Common myeloid progenitor, CD34-positive (primary cell): ENCODE measurements at regions not wholly inside any gene's neighbourhood (a gene's known extent, or its start where the extent isn't known, plus 50 kb on each side); places are given as distances from the start of the nearest gene placed in this dataset.
A peak's percentile ranks its signal among the peaks of the same experiment; 100 is the strongest.

Source experiments
- CTCF ChIA-PET: fragments of 350-600 bp; sonication (Branson Sonifier 250); formaldehyde crosslinking; loops from one replicate; lab custom pipeline; 2021; ENCODE audit warnings: antibody characterized with exemption; lab: Charles Lee
- POLR2A ChIA-PET: fragments of 350-600 bp; sonication (Branson Sonifier 250); formaldehyde crosslinking; loops from one replicate; lab custom pipeline; 2021; ENCODE audit warnings: antibody characterized with exemption; lab: Charles Lee
- DNase-seq, 3 donors: peaks; one replicate each; pipeline versions ENCODE4 v3.0.0 to v3.0.0-alpha.2; 2013
- H3K27ac ChIP-seq, 2 experiments: 1 replicate in 1 of 2; 2 replicates in 1 of 2; pipeline ENCODE4 v1.7.0; 2013; ENCODE audit warnings: inconsistent platforms in 2 of 2, low read length in 2 of 2, mild to moderate bottlenecking in 2 of 2, low read depth in 1 of 2, moderate library complexity in 1 of 2; ENCODE audit not compliant: severe bottlenecking in 2 of 2, insufficient read depth in 1 of 2, poor library complexity in 1 of 2
- H3K27me3 ChIP-seq, 5 experiments: replicated peaks in 2 of 5; 1 replicate in 3 of 5; 2 replicates in 2 of 5; pipeline versions ENCODE4 v1.6.1 to v1.7.0; 2013; ENCODE audit warnings: low read length in 4 of 5, mild to moderate bottlenecking in 2 of 5, moderate library complexity in 2 of 5, inconsistent platforms in 1 of 5; ENCODE audit not compliant: insufficient read depth in 5 of 5, control insufficient read depth in 4 of 5
- H3K36me3 ChIP-seq, 4 experiments: 1 replicate in 2 of 4; 2 replicates in 2 of 4; pipeline versions ENCODE4 v1.6.1 to v1.7.0; 2013; ENCODE audit warnings: low read length in 3 of 4, control low read depth in 1 of 4, mild to moderate bottlenecking in 1 of 4; ENCODE audit not compliant: control insufficient read depth in 4 of 4, insufficient read depth in 4 of 4
- H3K4me1 ChIP-seq, 4 experiments: 1 replicate in 3 of 4; 2 replicates in 1 of 4; pipeline versions ENCODE4 v1.6.1 to v1.7.1; 2013; ENCODE audit warnings: low read length in 3 of 4, mild to moderate bottlenecking in 3 of 4, control low read depth in 1 of 4, inconsistent platforms in 1 of 4, moderate library complexity in 1 of 4; ENCODE audit not compliant: control insufficient read depth in 4 of 4, insufficient read depth in 4 of 4; ENCODE audit errors: control extremely low read depth in 1 of 4
- H3K4me3 ChIP-seq, 7 experiments: 1 replicate in 4 of 7; 2 replicates in 3 of 7; pipeline versions ENCODE4 v1.5.1 to v1.7.0; 2013; ENCODE audit warnings: mild to moderate bottlenecking in 7 of 7, low read length in 6 of 7, moderate library complexity in 6 of 7, inconsistent platforms in 2 of 7, low read depth in 2 of 7, control low read depth in 1 of 7; ENCODE audit not compliant: insufficient read depth in 4 of 7, control insufficient read depth in 1 of 7; ENCODE audit errors: extremely low read depth in 1 of 7
- H3K9me3 ChIP-seq, 5 experiments: 1 replicate in 4 of 5; 2 replicates in 1 of 5; pipeline versions ENCODE4 v1.6.1 to v1.7.1; 2013; ENCODE audit warnings: low read length in 4 of 5, mild to moderate bottlenecking in 2 of 5, inconsistent platforms in 1 of 5, low read depth in 1 of 5, moderate library complexity in 1 of 5; ENCODE audit not compliant: control insufficient read depth in 4 of 5, insufficient read depth in 2 of 5; ENCODE audit errors: control extremely low read depth in 1 of 5
- WGBS: methylation state at CpG from one replicate; pipeline ENCODE4 v1.1.5; 2013; ENCODE audit not compliant: insufficient coverage; 5-methylcytosine and 5-hydroxymethylcytosine counted together

DNA sequence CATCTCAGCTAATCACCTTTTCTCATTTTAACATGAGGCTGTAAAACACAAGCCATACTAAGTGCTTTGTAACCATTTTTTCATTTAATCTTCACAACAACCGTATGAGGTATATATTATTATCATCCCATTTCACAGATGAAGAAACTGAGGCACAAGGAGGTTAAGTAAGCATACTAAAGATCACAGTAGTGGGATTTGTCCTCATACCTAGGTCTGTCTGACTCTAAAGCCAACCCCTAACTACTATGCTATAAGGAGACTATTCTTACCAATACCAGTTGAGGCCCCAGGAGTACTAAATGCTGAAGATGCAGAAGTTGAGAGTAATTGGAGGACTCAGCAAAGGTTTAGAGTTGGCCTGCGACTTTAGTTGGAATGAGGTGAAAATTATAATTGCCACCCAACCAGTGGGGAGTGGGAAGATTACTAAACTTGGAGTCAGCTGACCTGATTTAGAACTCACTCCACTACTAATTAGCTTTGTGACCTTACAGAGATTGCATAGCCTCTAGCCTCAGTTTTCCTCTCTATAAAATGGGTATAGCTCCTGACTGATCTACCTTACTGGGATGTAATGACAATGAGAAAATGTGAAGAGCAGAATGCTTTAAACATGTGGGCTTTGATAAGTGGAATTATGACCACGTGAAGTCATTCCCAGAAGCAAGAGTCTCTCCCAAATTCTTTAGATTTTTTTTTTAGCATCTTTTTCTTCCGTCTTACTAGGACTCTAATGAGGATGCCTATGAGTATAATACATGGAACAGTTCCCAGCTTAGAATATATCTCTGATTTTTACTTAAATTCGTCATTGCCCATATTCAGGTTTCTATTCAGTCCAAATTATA, 85.8 kb upstream of the IPO9 start:
- CTCF ChIA-PET: interaction anchor here (1.1 to 1.4 kb wide), 2 partner anchors 23 to 212 kb away, joined by 3 to 4 read pairs; no protein-coding TSS in a partner anchor
- Histone ChIP-seq H3K27ac (no peak overlapping the region), H3K4me1 (peaks cover 0 to 21% (median 19%) of the 10 kb centered on the region in 4 experiments), H3K36me3 (no peaks in the 10 kb centered on the region), H3K4me3 (no peak overlapping the region), H3K27me3 (peaks cover 0 to 1% (median 0%) of the 10 kb centered on the region in 5 experiments), H3K9me3 (no peaks in the 10 kb centered on the region)
- no CpG with 5 or more reads among the region's 5 CpGs for WGBS
- POLR2A ChIA-PET: no interaction called here
- no peak for DNase-seq

DNA sequence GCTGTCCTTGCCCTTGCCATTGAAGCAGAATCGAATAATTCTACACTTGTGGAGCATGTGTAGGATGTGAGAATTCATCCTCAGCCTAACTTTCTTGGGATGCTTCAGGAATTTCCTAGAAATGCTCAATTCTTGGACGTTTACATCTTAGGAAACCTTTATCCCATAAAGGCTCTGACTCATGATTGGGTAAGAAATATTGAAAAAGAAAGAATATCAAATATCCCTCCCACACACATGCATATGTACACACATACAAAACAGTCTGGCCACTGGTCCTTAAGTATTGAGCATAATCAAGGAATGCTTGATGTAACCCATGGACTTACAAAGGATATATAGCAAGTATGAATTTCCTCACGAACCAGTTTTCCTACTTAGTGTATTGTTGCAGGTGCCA, 83.9 kb upstream of the IPO9 start:
- H3K9me3 ChIP-seq: no peaks in the 10 kb centered on the region
- no peak for DNase-seq
- WGBS: 100% methylated on average over 2 of the region's 3 CpGs
- no peak overlapping the region for H3K4me3 ChIP-seq
- H3K4me1 ChIP-seq: peaks cover 6 to 31% (median 26%) of the 10 kb centered on the region in 4 experiments
- ChIA-PET CTCF (interaction anchor here (0.9 to 1.4 kb wide), 4 partner anchors 19 to 232 kb away, joined by 3 to 5 read pairs (median 4); no protein-coding TSS in a partner anchor), POLR2A (no interaction called here)
- no peaks in the 10 kb centered on the region for H3K27me3 ChIP-seq
- H3K27ac ChIP-seq: no peak overlapping the region
- H3K36me3 ChIP-seq: no peaks in the 10 kb centered on the region

DNA sequence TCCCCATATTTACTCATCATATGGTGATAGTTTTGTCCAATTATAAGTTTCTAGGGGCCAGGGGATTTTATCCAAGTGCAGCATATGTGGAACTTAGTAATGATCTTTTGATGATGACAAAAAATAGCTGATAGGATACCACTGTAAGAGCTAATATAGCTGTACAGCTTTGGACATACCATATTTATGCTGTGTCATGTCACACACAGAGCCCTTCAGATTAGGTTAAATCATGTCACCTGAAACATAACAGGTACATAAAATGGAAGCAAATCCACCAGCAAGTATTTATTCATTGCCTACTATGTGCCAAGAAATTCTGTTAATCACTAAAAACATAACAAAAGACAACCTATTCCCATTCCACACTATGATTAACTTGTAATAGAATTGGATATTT, 82.8 kb upstream of the IPO9 start:
- Histone ChIP-seq H3K9me3 (no peaks in the 10 kb centered on the region), H3K4me1 (peaks cover 11 to 30% (median 22%) of the 10 kb centered on the region in 4 experiments), H3K4me3 (no peak overlapping the region), H3K36me3 (no peaks in the 10 kb centered on the region), H3K27ac (no peak overlapping the region), H3K27me3 (no peaks in the 10 kb centered on the region)
- DNase-seq: no peak
- POLR2A ChIA-PET: no interaction called here
- CTCF ChIA-PET: interaction anchor here (0.9 to 1.4 kb wide), 3 partner anchors 8 to 37 kb away, joined by 3 to 5 read pairs (median 3); no protein-coding TSS in a partner anchor

DNA sequence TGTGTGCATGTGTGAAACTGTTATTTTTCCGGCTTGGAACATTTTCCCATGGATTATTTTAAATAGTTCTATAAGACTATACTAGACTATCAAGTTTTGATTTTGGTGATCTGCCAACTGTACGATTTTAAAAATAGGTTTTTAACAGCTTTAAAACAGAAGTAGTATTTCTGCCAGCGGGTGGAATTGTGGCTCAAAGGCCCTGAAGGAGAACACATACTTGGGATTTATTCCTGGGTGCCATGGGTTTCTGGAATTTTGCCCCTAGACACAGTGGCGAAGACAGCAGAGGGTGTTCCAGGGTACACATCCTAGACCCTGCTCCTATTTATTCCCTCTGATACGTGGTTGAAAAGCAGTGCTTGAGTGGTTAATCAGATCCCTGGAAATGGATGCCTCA, 81.7 kb upstream of the IPO9 start:
- WGBS: 97% methylated on average over 4 of the region's 5 CpGs
- H3K36me3 ChIP-seq: peaks cover 0 to 5% (median 0%) of the 10 kb centered on the region in 4 experiments
- no peak overlapping the region for H3K27ac ChIP-seq
- ChIA-PET POLR2A (no interaction called here), CTCF (interaction anchor here (1.1 to 1.8 kb wide), 3 partner anchors 21 to 37 kb away, joined by 3 to 6 read pairs (median 3); no protein-coding TSS in a partner anchor)
- H3K27me3 ChIP-seq: no peaks in the 10 kb centered on the region
- peaks cover 12 to 35% (median 24%) of the 10 kb centered on the region in 4 experiments for H3K4me1 ChIP-seq
- DNase-seq: no peak
- H3K4me3 ChIP-seq: no peak overlapping the region
- H3K9me3 ChIP-seq: no peaks in the 10 kb centered on the region

DNA sequence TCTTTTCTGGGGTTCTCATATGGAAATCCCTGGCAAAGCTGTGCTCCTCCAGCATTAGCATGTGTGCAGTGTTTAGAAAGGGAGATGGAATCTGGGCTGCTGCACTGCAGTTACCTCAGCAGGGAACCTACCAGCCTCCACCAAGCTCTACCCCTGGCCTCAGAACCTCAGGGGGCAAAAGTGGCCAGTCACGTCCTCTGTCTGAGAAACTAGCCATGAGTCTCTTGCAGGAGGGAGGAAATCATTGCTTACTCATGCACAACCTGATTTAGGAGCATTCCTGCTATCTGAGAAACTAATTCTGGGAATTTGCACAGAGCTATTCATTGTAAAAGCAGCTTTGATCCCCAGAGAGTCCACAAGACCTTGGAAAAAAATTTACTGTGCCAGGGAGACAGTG, 80.6 kb upstream of the IPO9 start:
- peak in 1 of 3 donors; percentile 8 for DNase-seq
- Histone ChIP-seq H3K36me3 (peaks cover 0 to 5% (median 0%) of the 10 kb centered on the region in 4 experiments), H3K27ac (no peak overlapping the region), H3K4me3 (no peak overlapping the region), H3K4me1 (peaks cover 12 to 35% (median 24%) of the 10 kb centered on the region in 4 experiments), H3K9me3 (no peaks in the 10 kb centered on the region), H3K27me3 (no peaks in the 10 kb centered on the region)
- POLR2A ChIA-PET: interaction anchor here (0.6 to 0.7 kb wide), 2 partner anchors 22 to 151 kb away, joined by 3 to 7 read pairs; no protein-coding TSS in a partner anchor
- CTCF ChIA-PET: interaction anchor here (1.3 to 1.8 kb wide), 2 partner anchors 22 to 38 kb away, joined by 3 to 6 read pairs; no protein-coding TSS in a partner anchor
- 90% methylated on average over 1 of the region's 1 CpG for WGBS

DNA sequence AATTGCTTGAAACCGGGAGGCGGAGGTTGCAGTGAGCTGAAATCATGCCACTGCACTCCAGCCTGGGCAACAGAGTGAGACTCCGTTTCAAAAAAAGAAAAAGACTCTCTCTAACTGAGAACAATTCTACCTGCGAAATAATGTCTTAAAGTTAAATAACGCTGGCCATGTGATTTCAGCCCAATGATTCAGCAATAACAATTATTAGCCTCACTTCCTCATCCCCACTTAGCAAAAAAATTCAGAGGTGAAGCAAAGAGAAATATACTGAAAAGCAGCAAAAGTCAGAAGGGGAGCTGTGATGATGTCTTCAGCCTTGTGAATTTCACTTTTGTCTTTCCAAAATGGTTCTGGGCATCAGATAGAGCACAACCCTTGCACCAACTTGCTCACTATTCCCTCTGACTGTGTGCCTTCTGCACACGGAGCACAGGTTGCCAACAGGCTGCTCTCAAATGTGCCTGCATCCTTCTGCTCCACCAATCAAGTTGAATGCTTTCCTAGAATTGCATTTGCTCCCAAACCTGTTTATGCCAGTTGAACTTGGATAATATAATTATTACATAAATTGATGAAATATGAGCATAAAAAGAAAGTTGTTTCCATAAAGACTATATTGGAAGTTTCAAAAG, 79.8 kb upstream of the IPO9 start:
- Histone ChIP-seq H3K27me3 (no peaks in the 10 kb centered on the region), H3K27ac (no peak overlapping the region), H3K9me3 (no peaks in the 10 kb centered on the region), H3K4me3 (no peak overlapping the region), H3K36me3 (peaks cover 0 to 5% (median 0%) of the 10 kb centered on the region in 4 experiments), H3K4me1 (peaks cover 12 to 35% (median 24%) of the 10 kb centered on the region in 4 experiments)
- WGBS: 54% methylated on average over 5 of the region's 6 CpGs
- ChIA-PET POLR2A (no interaction called here), CTCF (no interaction called here)
- peak; percentile 24 to 76 (median 70) for DNase-seq
